GM19035 (cell line): ENCODE measurements at regions not wholly inside any gene's neighbourhood (a gene's known extent, or its start where the extent isn't known, plus 50 kb on each side); places are given as distances from the start of the nearest gene placed in this dataset.
"Not testable (repeated sequence)": the region's sequence is repeated elsewhere in the genome, so short reads cannot be mapped to it uniquely, and the experiment has no call there.

Experiments
- ATAC-seq: cut with Tn5 transposase; IDR thresholded peaks from one replicate; pipeline ENCODE4 v1.9.1; 2021; ENCODE audit not compliant: unreplicated experiment

- ATAC-seq: no peak
Measured at GRCh38 chr20:1757606-1758512, 100.3 kb upstream of the SIRPG start.

GRCh38 chr20:1757072-1757471, 99.5 kb upstream of the SIRPG start:
- no peak for ATAC-seq

GRCh38 chr20:1754749-1755148, 97.2 kb upstream of the SIRPG start:
- ATAC-seq: no peak

- no peak for ATAC-seq
Measured at GRCh38 chr20:1754306-1754705, 96.7 kb upstream of the SIRPG start.

- ATAC-seq: no peak
Measured at GRCh38 chr20:1752045-1752444, 94.5 kb upstream of the SIRPG start.

GRCh38 chr20:1748777-1749176, 91.2 kb upstream of the SIRPG start:
- no peak for ATAC-seq

- no peak for ATAC-seq
Measured at GRCh38 chr20:1747953-1748577, 90.5 kb upstream of the SIRPG start.

- ATAC-seq: not testable (repeated sequence)
Measured at GRCh38 chr20:1742049-1742434, 84.5 kb upstream of the SIRPG start.

- no peak for ATAC-seq
Measured at GRCh38 chr20:1741309-1742048, 83.9 kb upstream of the SIRPG start.

- no peak for ATAC-seq
Measured at GRCh38 chr20:1737134-1737533, 79.6 kb upstream of the SIRPG start.

- ATAC-seq: no peak
Measured at GRCh38 chr20:1735417-1736089, 78.0 kb upstream of the SIRPG start.

GRCh38 chr20:1734269-1734858, 76.8 kb upstream of the SIRPG start:
- no peak for ATAC-seq

- not testable (repeated sequence) for ATAC-seq
Measured at GRCh38 chr20:1731828-1732375, 74.3 kb upstream of the SIRPG start.

- ATAC-seq: not testable (repeated sequence)
Measured at GRCh38 chr20:1730981-1731711, 73.6 kb upstream of the SIRPG start.

- ATAC-seq: not testable (repeated sequence)
Measured at GRCh38 chr20:1727303-1727702, 69.7 kb upstream of the SIRPG start.

GRCh38 chr20:1724901-1725300, 67.3 kb upstream of the SIRPG start:
- ATAC-seq: no peak

GRCh38 chr20:1722513-1723050, 65.0 kb upstream of the SIRPG start:
- no peak for ATAC-seq

- no peak for ATAC-seq
Measured at GRCh38 chr20:1721687-1722512, 64.3 kb upstream of the SIRPG start.
